SK-N-SH (cell line): ENCODE measurements at regions not wholly inside any gene's neighbourhood (a gene's known extent, or its start where the extent isn't known, plus 50 kb on each side); places are given as distances from the start of the nearest gene placed in this dataset.

Experiments
- CTCF ChIA-PET: fragments of 300-600, 350-600 bp; formaldehyde crosslinking; extraction: SDS; loops from one replicate; lab custom pipeline; 2021; lab: Yijun Ruan, JAX
- POLR2A ChIA-PET: fragments of 350-600 bp; sonication (Branson Sonifier 250); formaldehyde crosslinking; extraction: SDS; loops from one replicate; lab custom pipeline; 2020; ENCODE audit warnings: antibody characterized with exemption, inconsistent platforms; lab: Yijun Ruan, JAX
- DNase-seq: peaks from one replicate; pipeline ENCODE4 v3.0.0; 2012
- H2AFZ ChIP-seq: fragments of 200-600 bp; sonication (generic); 2 replicates; pipeline ENCODE4 v1.8.1; 2016; ENCODE audit warnings: antibody characterized with exemption, mild to moderate bottlenecking, low read depth
- H3F3A ChIP-seq: fragments of 200-600 bp; sonication (generic); replicated peaks from 2 replicates; pipeline ENCODE3; 2016; ENCODE audit warnings: antibody characterized with exemption, mild to moderate bottlenecking; ENCODE audit not compliant: insufficient read depth
- H3K27ac ChIP-seq, 2 experiments: fragments of 200-500 bp in 1 of 2; fragments of 200-600 bp in 1 of 2; sonication (Bioruptor generic) in 1 of 2; sonication (generic), shearing (Covaris generic) in 1 of 2; 2 replicates each; pipeline versions ENCODE4 v1.5.1 to v1.6.1; 2014 to 2016; ENCODE audit warnings: low read depth in 2 of 2, inconsistent platforms in 1 of 2, low read length in 1 of 2, mild to moderate bottlenecking in 1 of 2, mixed read lengths in 1 of 2
- H3K27me3 ChIP-seq: fragments of 200-600 bp; sonication (generic), shearing (Covaris generic); 2 replicates; pipeline ENCODE4 v1.6.1; 2016; ENCODE audit warnings: mixed run types; ENCODE audit not compliant: insufficient read depth
- H3K36me3 ChIP-seq, 2 experiments: fragments of 200-500 bp in 1 of 2; fragments of 200-600 bp in 1 of 2; sonication (Bioruptor generic) in 1 of 2; sonication (generic) in 1 of 2; replicated peaks in 1 of 2; 2 replicates each; pipeline versions ENCODE3 to v1.5.1; 2014 to 2016; ENCODE audit warnings: low read length in 1 of 2, mild to moderate bottlenecking in 1 of 2; ENCODE audit not compliant: insufficient read depth in 2 of 2, control insufficient read depth in 1 of 2
- H3K4me1 ChIP-seq, 2 experiments: fragments of 200-500 bp in 1 of 2; fragments of 200-600 bp in 1 of 2; sonication (Bioruptor generic) in 1 of 2; sonication (generic), shearing (Covaris generic) in 1 of 2; 2 replicates each; pipeline versions ENCODE4 v1.5.1 to v1.6.1; 2014 to 2016; ENCODE audit warnings: low read depth in 1 of 2, low read length in 1 of 2, mixed run types in 1 of 2; ENCODE audit not compliant: insufficient read depth in 2 of 2, control insufficient read depth in 1 of 2
- H3K4me2 ChIP-seq: fragments of 200-600 bp; sonication (generic), shearing (Covaris generic); 2 replicates; pipeline ENCODE4 v1.6.1; 2017; ENCODE audit warnings: mixed run types
- H3K4me3 ChIP-seq, 2 experiments: fragments of 200-500 bp in 1 of 2; fragments of 200-600 bp in 1 of 2; sonication (Bioruptor generic) in 1 of 2; sonication (generic), shearing (Covaris generic) in 1 of 2; 2 replicates each; pipeline versions ENCODE4 v1.5.1 to v1.8.1; 2014 to 2016; ENCODE audit warnings: low read depth in 2 of 2, inconsistent platforms in 1 of 2, low read length in 1 of 2, mild to moderate bottlenecking in 1 of 2, mixed read lengths in 1 of 2, moderate library complexity in 1 of 2
- H3K79me2 ChIP-seq: fragments of 200-600 bp; sonication (generic); 2 replicates; pipeline ENCODE4 v1.8.1; 2017; ENCODE audit warnings: mild to moderate bottlenecking; ENCODE audit not compliant: insufficient read depth
- H3K9ac ChIP-seq: fragments of 200-600 bp; sonication (generic); 2 replicates; pipeline ENCODE4 v1.6.1; 2017; ENCODE audit warnings: mixed run types
- H3K9me2 ChIP-seq: fragments of 200-600 bp; sonication (generic); 2 replicates; pipeline ENCODE4 v1.6.1; 2017; ENCODE audit warnings: mixed run types
- H3K9me3 ChIP-seq: fragments of 200-600 bp; sonication (generic); 2 replicates; pipeline ENCODE4 v1.6.1; 2017; ENCODE audit warnings: mixed run types, mild to moderate bottlenecking, moderate library complexity
- H4K20me1 ChIP-seq: fragments of 200-600 bp; sonication (generic); 2 replicates; pipeline ENCODE4 v1.6.1; 2017; ENCODE audit warnings: mild to moderate bottlenecking, mixed run types; ENCODE audit not compliant: insufficient read depth
- CTCF ChIP-seq: fragments of 200-600 bp; sonication (generic); IDR thresholded peaks from 2 replicates; pipeline ENCODE4 v1.6.1; 2017; ENCODE audit warnings: antibody characterized with exemption, mild to moderate bottlenecking, moderate library complexity
- FOSL2 ChIP-seq: IDR thresholded peaks from 2 replicates; pipeline ENCODE4 v1.4.0; 2012; ENCODE audit warnings: low read depth, mild to moderate bottlenecking, moderate library complexity, borderline replicate concordance
- GABPA ChIP-seq: IDR thresholded peaks from 2 replicates; pipeline ENCODE4 v1.4.0; 2012; ENCODE audit warnings: low read depth, mild to moderate bottlenecking
- GATA2 ChIP-seq: sonication (generic); formaldehyde crosslinking; IDR thresholded peaks from 2 replicates; pipeline ENCODE4 v1.5.0; 2020; ENCODE audit warnings: mild to moderate bottlenecking, missing genetic modification reagents
- JUND ChIP-seq: IDR thresholded peaks from 2 replicates; pipeline ENCODE4 v1.4.0; 2012
- MEF2A ChIP-seq: IDR thresholded peaks from 2 replicates; pipeline ENCODE4 v1.4.0; 2012; ENCODE audit warnings: low read depth, borderline replicate concordance
- NFIC ChIP-seq: IDR thresholded peaks from 2 replicates; pipeline ENCODE4 v1.4.0; 2012; ENCODE audit warnings: borderline replicate concordance
- NRF1 ChIP-seq: IDR thresholded peaks from 2 replicates; pipeline ENCODE4 v1.6.1; 2012; ENCODE audit warnings: low read depth, mild to moderate bottlenecking, low read length
- PBX3 ChIP-seq: IDR thresholded peaks from 2 replicates; pipeline ENCODE4; 2012
- POLR2AphosphoS5 ChIP-seq: IDR thresholded peaks from 2 replicates; pipeline ENCODE4 v1.6.1; 2012; ENCODE audit warnings: low read depth, low read length
- RAD21 ChIP-seq: IDR thresholded peaks from 2 replicates; pipeline ENCODE4 v1.6.1; 2012; ENCODE audit warnings: mild to moderate bottlenecking, low read length
- RCOR1 ChIP-seq: fragments of 150-350 bp; IDR thresholded peaks from 2 replicates; pipeline ENCODE4 v1.6.1; 2017; ENCODE audit warnings: antibody characterized with exemption, low read length
- REST ChIP-seq: IDR thresholded peaks from 2 replicates; pipeline ENCODE4 v1.6.1; 2012; ENCODE audit warnings: mild to moderate bottlenecking, low read depth, low read length, moderate library complexity
- RFX5 ChIP-seq: IDR thresholded peaks from 2 replicates; pipeline ENCODE4 v1.6.1; 2012; ENCODE audit warnings: mild to moderate bottlenecking, improper control_type of control experiment, low read length
- SMC3 ChIP-seq: IDR thresholded peaks from 2 replicates; pipeline ENCODE4 v1.6.1; 2012; ENCODE audit warnings: low read depth, low read length, improper control_type of control experiment
- TAF1 ChIP-seq: IDR thresholded peaks from 2 replicates; pipeline ENCODE4 v1.6.1; 2012; ENCODE audit warnings: low read depth, mild to moderate bottlenecking, low read length, moderate library complexity, borderline replicate concordance
- TCF12 ChIP-seq: IDR thresholded peaks from 2 replicates; pipeline ENCODE4 v1.4.0; 2012
- TEAD4 ChIP-seq: IDR thresholded peaks from 2 replicates; pipeline ENCODE4 v1.4.0; 2012; ENCODE audit warnings: mild to moderate bottlenecking, borderline replicate concordance; ENCODE audit not compliant: insufficient read depth
- WGBS: methylation state at CpG from one replicate; pipeline ENCODE4 v1.1.6; 2017; ENCODE audit warnings: low lambda C conversion rate; 5-methylcytosine and 5-hydroxymethylcytosine counted together

GRCh38 chr14:79971330-79971729 is 240.0 kb downstream of the DIO2 start:
- CTCF ChIA-PET: no interaction called here
- TF ChIP-seq SMC3: no peak
- H3K27ac ChIP-seq: peak overlapping the region in 1 of 2 experiments; percentile 21; a peak in 1 of 4 replicates

DNA sequence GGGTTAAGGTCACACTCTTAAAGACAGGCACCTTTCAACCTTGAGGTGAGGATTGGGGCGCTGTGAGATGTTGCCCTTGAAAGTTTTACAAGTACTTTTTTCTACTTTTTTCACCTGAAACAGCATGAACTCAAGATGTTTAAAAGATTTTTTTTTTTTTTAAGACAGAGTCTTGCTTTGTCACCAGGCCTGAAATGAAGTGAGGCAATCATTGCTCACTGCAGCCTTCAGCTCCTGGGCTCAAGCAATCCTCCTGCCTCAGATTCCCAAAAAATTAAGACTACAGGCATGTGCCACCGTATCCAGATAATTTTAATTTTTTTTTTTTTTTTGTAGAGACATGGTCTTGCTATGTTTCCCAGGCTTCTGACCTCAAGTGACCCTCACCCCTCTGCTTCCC is 243.9 kb downstream of the DIO2 start:
- 4% methylated on average over 2 of the region's 2 CpGs for WGBS
- H3K27me3 ChIP-seq: no peaks in the 10 kb centered on the region
- H3F3A ChIP-seq: no peaks in the 10 kb centered on the region
- POLR2A ChIA-PET: no interaction called here
- peak overlapping the region in 1 of 2 experiments; percentile 49; a peak in 1 of 4 replicates for H3K27ac ChIP-seq
- TF ChIP-seq REST (no peak), PBX3 (no peak), MEF2A (no peak), TCF12 (no peak), TAF1 (no peak), RAD21 (no peak), NRF1 (no peak), POLR2AphosphoS5 (no peak), CTCF (no peak), TEAD4 (no peak), JUND (no peak), RFX5 (no peak), GATA2 (no peak), RCOR1 (no peak), GABPA (no peak), FOSL2 (no peak), NFIC (no peak)
- no peaks in the 10 kb centered on the region for H3K79me2 ChIP-seq
- no peaks in the 10 kb centered on the region for H4K20me1 ChIP-seq
- no peak overlapping the region for H3K4me3 ChIP-seq
- H3K9me2 ChIP-seq: no peaks in the 10 kb centered on the region
- no peak overlapping the region for H3K4me2 ChIP-seq
- no peaks in the 10 kb centered on the region for H3K36me3 ChIP-seq
- no peaks in the 10 kb centered on the region for H3K4me1 ChIP-seq
- no peaks in the 10 kb centered on the region for H3K9me3 ChIP-seq
- CTCF ChIA-PET: no interaction called here
- H2AFZ ChIP-seq: no peak overlapping the region
- no peak for DNase-seq
- no peak overlapping the region for H3K9ac ChIP-seq

More at GRCh38 chr14:79971330-79971729, 240.0 kb downstream of the DIO2 start:
- no peaks in the 10 kb centered on the region for H3K36me3 ChIP-seq
- H3K4me1 ChIP-seq: no peaks in the 10 kb centered on the region
- H3F3A ChIP-seq: no peaks in the 10 kb centered on the region
- H4K20me1 ChIP-seq: no peaks in the 10 kb centered on the region
- H3K4me3 ChIP-seq: no peak overlapping the region
- H3K9me2 ChIP-seq: no peaks in the 10 kb centered on the region
- POLR2A ChIA-PET: no interaction called here
- no peak overlapping the region for H3K4me2 ChIP-seq
- H3K9ac ChIP-seq: no peak overlapping the region
- no peaks in the 10 kb centered on the region for H3K9me3 ChIP-seq
- DNase-seq: no peak
- no peaks in the 10 kb centered on the region for H3K79me2 ChIP-seq
- H3K27me3 ChIP-seq: peaks cover 4% of the 10 kb centered on the region; the same call in 1 of the 2 replicates
- no peak overlapping the region for H2AFZ ChIP-seq
- 4% methylated on average over 2 of the region's 2 CpGs for WGBS
